Caco-2 (cell line): ENCODE measurements at regions not wholly inside any gene's neighbourhood (a gene's known extent, or its start where the extent isn't known, plus 50 kb on each side); places are given as distances from the start of the nearest gene placed in this dataset.

Experiments
- BruUV-seq: library from RNA; stranded (reverse); fragments of 400-500 nt; replicated peaks from 2 replicates; lab custom pipeline; 2021; lab: Mats Ljungman, UMichigan
- CTCF ChIA-PET: fragments of 300-600 bp; sonication (Branson Sonifier 250); formaldehyde crosslinking; loops from one replicate; lab custom pipeline; 2022; ENCODE audit warnings: antibody characterized with exemption; lab: Charles Lee
- POLR2A ChIA-PET: fragments of 300-600 bp; sonication (Branson Sonifier 250); formaldehyde crosslinking; loops from one replicate; lab custom pipeline; 2022; ENCODE audit warnings: antibody characterized with exemption; lab: Charles Lee
- DNase-seq, 2 experiments: peaks; one replicate each; pipeline versions ENCODE4 v3.0.0 to v3.0.0-alpha.2; 2020 to 2022
- H3K27me3 ChIP-seq: replicated peaks from 2 replicates; pipeline ENCODE4 v1.6.0; 2011; ENCODE audit warnings: low read length; ENCODE audit not compliant: control insufficient read depth, insufficient read depth
- H3K36me3 ChIP-seq: 2 replicates; pipeline ENCODE4 v1.5.1; 2011; ENCODE audit warnings: low read length; ENCODE audit not compliant: control insufficient read depth, insufficient read depth
- H3K4me1 ChIP-seq: fragments of 250-450 bp; sonication (Bioruptor Pico); 2 replicates; pipeline ENCODE4 v1.5.1; 2020; ENCODE audit warnings: mild to moderate bottlenecking
- H3K4me3 ChIP-seq: 2 replicates; pipeline ENCODE4 v1.5.1; 2011; ENCODE audit warnings: low read depth, mild to moderate bottlenecking, control low read depth, low read length
- H3K9me3 ChIP-seq: fragments of 250-450 bp; sonication (Bioruptor Pico); 2 replicates; pipeline ENCODE4 v1.5.1; 2020; ENCODE audit warnings: mild to moderate bottlenecking, moderate library complexity
- H3K27ac Mint-ChIP-seq: one replicate; pipeline ENCODE4 v1.8.0; 2022; ENCODE audit warnings: mixed read lengths; ENCODE audit not compliant: unreplicated experiment
- H3K27me3 Mint-ChIP-seq: one replicate; pipeline ENCODE4 v1.8.0; 2022; ENCODE audit warnings: mixed read lengths; ENCODE audit not compliant: insufficient read depth, unreplicated experiment
- H3K36me3 Mint-ChIP-seq: one replicate; pipeline ENCODE4 v1.8.0; 2022; ENCODE audit warnings: mild to moderate bottlenecking, mixed read lengths; ENCODE audit not compliant: insufficient read depth, unreplicated experiment
- H3K4me1 Mint-ChIP-seq: one replicate; pipeline ENCODE4 v1.8.0; 2022; ENCODE audit warnings: low read depth, mixed read lengths; ENCODE audit not compliant: unreplicated experiment
- H3K4me3 Mint-ChIP-seq: one replicate; pipeline ENCODE4 v1.8.0; 2022; ENCODE audit warnings: mild to moderate bottlenecking, moderate library complexity, mixed read lengths; ENCODE audit not compliant: unreplicated experiment
- H3K9me3 Mint-ChIP-seq: one replicate; pipeline ENCODE4 v1.8.0; 2022; ENCODE audit warnings: mixed read lengths; ENCODE audit not compliant: unreplicated experiment
- CTCF ChIP-seq, 2 experiments: fragments of 200-600 bp in 1 of 2; IDR thresholded peaks; 1 replicate in 1 of 2; 2 replicates in 1 of 2; pipeline versions ENCODE4 v1.5.1 to v1.8.0; 2011 to 2022; ENCODE audit warnings: antibody characterized with exemption in 1 of 2, control low read depth in 1 of 2, inconsistent platforms in 1 of 2, low read depth in 1 of 2, low read length in 1 of 2, mild to moderate bottlenecking in 1 of 2, moderate library complexity in 1 of 2; ENCODE audit not compliant: insufficient read depth in 1 of 2, severe bottlenecking in 1 of 2, unreplicated experiment in 1 of 2
- intact Hi-C: fragments of 100-400 bp; cut with micrococcal nuclease; formaldehyde crosslinking; loops from one replicate; pipeline ENCODE4 v1.10.0; 2022; ENCODE audit not compliant: unreplicated experiment

DNA sequence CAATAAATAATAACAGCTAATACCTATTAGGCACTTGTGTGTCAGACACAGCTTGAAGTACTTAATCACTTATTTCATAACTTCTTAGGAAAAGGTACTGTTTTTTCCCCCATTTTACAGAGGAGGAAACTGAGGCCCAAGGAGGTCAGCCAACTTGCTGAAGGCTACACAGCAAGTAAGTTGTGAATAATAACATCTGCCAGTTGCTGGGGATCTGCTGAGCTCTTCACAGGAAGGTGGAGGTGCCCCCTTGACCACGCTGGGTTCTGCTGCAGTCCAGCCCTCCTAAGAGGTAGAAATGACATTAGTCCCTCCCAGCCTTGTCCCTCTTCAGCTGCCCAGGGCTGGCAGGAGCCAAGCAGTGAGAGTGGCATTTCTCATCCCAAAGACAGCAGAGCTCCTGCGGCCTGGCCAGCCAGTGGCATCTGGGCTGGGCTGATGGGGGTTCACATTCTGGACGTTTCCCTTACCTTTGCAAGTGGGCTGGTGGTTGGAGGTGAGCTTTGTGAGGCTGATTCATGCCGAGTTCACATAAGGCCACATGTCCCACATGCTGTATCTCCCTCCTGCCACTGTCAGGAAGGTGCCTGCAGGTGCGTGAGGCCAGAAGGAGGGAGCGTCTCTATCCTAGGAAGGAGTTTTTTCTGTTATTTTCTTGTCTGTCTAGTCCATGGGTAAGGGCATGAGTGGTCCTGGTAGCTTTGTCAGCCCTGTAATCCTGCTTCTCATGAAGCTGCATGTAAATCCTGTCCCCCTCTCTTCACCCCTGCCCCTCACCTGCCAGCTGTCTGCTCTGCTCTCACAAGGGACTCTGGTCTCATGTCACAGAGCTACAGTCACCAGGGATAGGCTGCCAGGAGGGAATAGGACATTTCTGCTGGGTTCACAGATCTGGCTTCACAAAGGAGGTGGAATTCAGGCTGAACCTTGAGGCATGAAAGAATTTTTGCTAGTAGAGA, 171.7 kb downstream of the MACROH2A1 start:
- Histone ChIP-seq H3K4me3 (no peak overlapping the region), H3K36me3 (no peaks in the 10 kb centered on the region; the same call in 1 of the 2 replicates), H3K9me3 (peaks cover 18% of the 10 kb centered on the region; the same call in 1 of the 2 replicates), H3K4me1 (peaks cover 17% of the 10 kb centered on the region), H3K27me3 (no peaks in the 10 kb centered on the region)
- peaks cover 8% of the 10 kb centered on the region for H3K4me1 Mint-ChIP-seq
- no peak overlapping the region for H3K27ac Mint-ChIP-seq
- ChIA-PET CTCF (no interaction called here), POLR2A (no interaction called here)
- no peak overlapping the region for H3K4me3 Mint-ChIP-seq
- intact Hi-C loops, result no loop called here
- BruUV-seq, result no TSS peak
- peaks cover 9% of the 10 kb centered on the region for H3K9me3 Mint-ChIP-seq
- no peak for TF ChIP-seq CTCF (IDR thresholded peaks at IDR 0.05; ENCODE audit: insufficient read depth in 1 of 2, low read depth in 1 of 2, low read length in 1 of 2, severe bottlenecking in 1 of 2, unreplicated experiment in 1 of 2)
- DNase-seq, result no peak
- H3K27me3 Mint-ChIP-seq, result no peaks in the 10 kb centered on the region
- peaks cover 8% of the 10 kb centered on the region for H3K36me3 Mint-ChIP-seq

GRCh38 chr5:135225856-135226560, 173.0 kb downstream of the MACROH2A1 start:
- no peak overlapping the region for H3K4me3 ChIP-seq
- Mint-ChIP-seq H3K27ac (no peak overlapping the region), H3K27me3 (no peaks in the 10 kb centered on the region), H3K36me3 (peaks cover 3% of the 10 kb centered on the region), H3K9me3 (peaks cover 9% of the 10 kb centered on the region), H3K4me1 (peaks cover 8% of the 10 kb centered on the region), H3K4me3 (no peak overlapping the region)
- peaks cover 18% of the 10 kb centered on the region; the same call in 1 of the 2 replicates for H3K9me3 ChIP-seq
- CTCF ChIA-PET, result no interaction called here
- TF ChIP-seq CTCF (IDR thresholded peaks at IDR 0.05; ENCODE audit: insufficient read depth in 1 of 2, low read depth in 1 of 2, low read length in 1 of 2, severe bottlenecking in 1 of 2, unreplicated experiment in 1 of 2), result no peak
- no peaks in the 10 kb centered on the region for H3K27me3 ChIP-seq
- intact Hi-C loops, result no loop called here
- H3K4me1 ChIP-seq, result peaks cover 16% of the 10 kb centered on the region
- BruUV-seq, result no TSS peak
- no peak for DNase-seq
- POLR2A ChIA-PET, result no interaction called here
- H3K36me3 ChIP-seq, result no peaks in the 10 kb centered on the region; the same call in 1 of the 2 replicates

- no peaks in the 10 kb centered on the region for H3K36me3 Mint-ChIP-seq
- intact Hi-C loops, result no loop called here
- H3K9me3 Mint-ChIP-seq, result no peaks in the 10 kb centered on the region
- ChIA-PET POLR2A (no interaction called here), CTCF (no interaction called here)
- Histone ChIP-seq H3K36me3 (no peaks in the 10 kb centered on the region), H3K4me3 (no peak overlapping the region), H3K9me3 (peaks cover 11% of the 10 kb centered on the region; the same call in 1 of the 2 replicates), H3K4me1 (no peaks in the 10 kb centered on the region; the same call in 1 of the 2 replicates), H3K27me3 (no peaks in the 10 kb centered on the region)
- no peaks in the 10 kb centered on the region for H3K27me3 Mint-ChIP-seq
- no TSS peak for BruUV-seq
- H3K4me3 Mint-ChIP-seq, result no peak overlapping the region
- TF ChIP-seq CTCF (IDR thresholded peaks at IDR 0.05; ENCODE audit: insufficient read depth in 1 of 2, low read depth in 1 of 2, low read length in 1 of 2, severe bottlenecking in 1 of 2, unreplicated experiment in 1 of 2), result no peak
- H3K4me1 Mint-ChIP-seq, result no peaks in the 10 kb centered on the region
- H3K27ac Mint-ChIP-seq, result no peak overlapping the region
- peak in 1 of 2 experiments; percentile 5 for DNase-seq
Observed at GRCh38 chr5:135223891-135224625, 175.0 kb downstream of the MACROH2A1 start.
